Loucy (cell line): ENCODE measurements at regions not wholly inside any gene's neighbourhood (a gene's known extent, or its start where the extent isn't known, plus 50 kb on each side); places are given as distances from the start of the nearest gene placed in this dataset.

ENCODE experiments used
- CTCF ChIP-seq: fragments of 200-600 bp; sonication (generic); conservative IDR thresholded peaks from 2 replicates; pipeline ENCODE4 v1.5.1; 2014; ENCODE audit warnings: mild to moderate bottlenecking, antibody characterized with exemption, low read length
- EZH2phosphoT487 ChIP-seq: fragments of 200-600 bp; IDR thresholded peaks from 2 replicates; pipeline ENCODE4 v1.6.1; 2018; ENCODE audit warnings: antibody characterized with exemption, mild to moderate bottlenecking, moderate library complexity, borderline replicate concordance

GRCh38 chr12:128018067-128018466, 248.9 kb upstream of the TMEM132C start:
- no peak for TF ChIP-seq EZH2phosphoT487
- TF ChIP-seq CTCF, result no peak
